GM23248 (cell line): ENCODE measurements at regions not wholly inside any gene's neighbourhood (a gene's known extent, or its start where the extent isn't known, plus 50 kb on each side); places are given as distances from the start of the nearest gene placed in this dataset.

Experiments
- EZH2 ChIP-seq: fragments of 200-600 bp; sonication (generic); IDR thresholded peaks from 2 replicates; pipeline ENCODE4 v1.6.1; 2018; ENCODE audit warnings: antibody characterized with exemption, mild to moderate bottlenecking; ENCODE audit not compliant: insufficient read depth, poor library complexity, severe bottlenecking
- EZH2phosphoT487 ChIP-seq: fragments of 200-600 bp; sonication (generic); IDR thresholded peaks from 2 replicates; pipeline ENCODE4 v1.6.1; 2018; ENCODE audit warnings: antibody characterized with exemption, moderate library complexity, mild to moderate bottlenecking, low read depth; ENCODE audit not compliant: insufficient read depth

- TF ChIP-seq EZH2, result no peak
- TF ChIP-seq EZH2phosphoT487, result no peak
These were observed 62.2 kb upstream of the BMP2 start for GRCh38 chr20:6705106-6705766.
